GM19372 (cell line): ENCODE measurements at regions not wholly inside any gene's neighbourhood (a gene's known extent, or its start where the extent isn't known, plus 50 kb on each side); places are given as distances from the start of the nearest gene placed in this dataset.

Experiments
- ATAC-seq: cut with Tn5 transposase; IDR thresholded peaks from one replicate; pipeline ENCODE4 v1.9.1; 2021; ENCODE audit warnings: mild to moderate bottlenecking, low read depth, moderate library complexity; ENCODE audit not compliant: unreplicated experiment

GRCh38 chr11:128269466-128269865, 317.9 kb downstream of the ETS1 start:
- no peak for ATAC-seq

DNA sequence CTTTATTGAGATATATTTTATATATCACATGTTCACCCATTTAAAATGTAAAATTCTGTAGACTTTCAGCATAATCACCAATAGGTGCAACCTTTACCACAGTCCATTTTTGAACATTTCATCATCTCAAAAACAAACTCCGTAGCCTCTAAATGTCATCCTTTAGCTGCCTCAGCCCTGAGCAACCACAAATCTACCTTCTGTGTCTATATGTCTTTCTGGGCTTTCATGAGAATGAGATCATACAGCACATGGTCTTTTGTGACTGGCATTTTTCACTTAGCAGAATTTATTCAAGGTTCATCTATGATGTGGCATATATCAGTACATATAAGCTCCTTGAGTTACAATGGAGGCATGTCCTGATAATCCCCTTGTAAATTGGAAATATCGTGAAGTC, 320.5 kb downstream of the ETS1 start:
- no peak for ATAC-seq

- ATAC-seq = no peak
These were observed 324.7 kb downstream of the ETS1 start for GRCh38 chr11:128262463-128263345.

- peak; percentile 46 for ATAC-seq
These were observed 326.3 kb downstream of the ETS1 start for GRCh38 chr11:128261011-128261421.

DNA sequence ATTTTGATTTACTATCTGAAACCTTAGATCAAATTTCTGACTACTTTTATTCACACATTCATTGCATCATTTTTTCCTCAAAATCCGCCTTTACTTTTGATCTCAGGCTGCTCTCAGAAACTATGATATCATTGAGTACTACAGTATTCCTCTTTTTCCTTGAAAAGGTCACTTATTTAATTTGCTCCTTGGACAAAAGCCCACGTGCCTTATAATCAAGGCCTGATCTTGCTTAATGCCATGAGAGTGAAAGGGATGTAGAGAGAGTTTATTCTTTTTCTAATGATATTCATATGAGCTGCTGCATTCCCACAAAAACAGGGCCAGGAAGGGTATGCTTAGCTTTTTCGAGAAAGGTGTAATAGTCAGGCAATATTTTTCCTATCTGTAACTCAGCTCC, 327.0 kb downstream of the ETS1 start:
- ATAC-seq = no peak

- ATAC-seq = no peak
These were observed 327.5 kb downstream of the ETS1 start for GRCh38 chr11:128259816-128260215.

GRCh38 chr11:128254941-128255340, 332.4 kb downstream of the ETS1 start:
- no peak for ATAC-seq

DNA sequence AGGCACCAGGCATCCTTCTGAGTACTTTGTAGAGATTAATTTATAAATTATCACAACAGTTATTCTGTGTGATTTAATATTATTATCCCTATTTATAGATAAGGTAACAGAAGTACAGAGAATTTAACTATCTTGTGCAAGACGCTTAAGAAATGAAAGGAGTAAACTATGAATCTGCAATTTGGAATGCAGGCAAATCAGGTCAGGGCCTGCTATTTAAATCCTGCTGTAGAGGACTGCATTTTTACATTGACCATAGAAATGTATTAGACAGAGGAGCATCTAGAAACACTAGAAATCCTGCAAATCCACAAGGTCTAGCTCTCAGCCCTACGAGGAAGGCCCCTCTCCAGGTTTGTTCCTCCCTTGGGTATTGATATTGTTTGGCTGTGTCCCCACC, 336.2 kb downstream of the ETS1 start:
- no peak for ATAC-seq

DNA sequence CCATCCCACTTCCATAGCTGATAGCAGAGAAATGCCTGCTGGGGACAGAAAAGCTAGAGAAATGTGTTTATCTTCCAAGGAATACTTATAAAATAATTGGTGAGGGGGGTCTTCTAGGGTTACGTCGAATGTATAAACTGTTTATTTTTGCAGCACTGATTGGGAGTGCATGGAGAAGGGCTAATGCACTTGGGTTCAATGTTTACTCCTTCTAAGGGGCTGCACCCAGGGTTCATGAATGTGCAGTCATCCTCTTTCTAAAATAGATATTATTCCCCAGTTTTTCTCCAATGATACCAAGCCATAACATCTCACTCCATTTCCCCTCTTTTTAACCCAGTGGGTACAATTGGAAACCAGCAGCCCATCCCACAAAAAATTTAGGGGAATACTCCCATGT, 336.9 kb downstream of the ETS1 start:
- no peak for ATAC-seq

GRCh38 chr11:128246810-128247594, 340.4 kb downstream of the ETS1 start:
- no peak for ATAC-seq

DNA sequence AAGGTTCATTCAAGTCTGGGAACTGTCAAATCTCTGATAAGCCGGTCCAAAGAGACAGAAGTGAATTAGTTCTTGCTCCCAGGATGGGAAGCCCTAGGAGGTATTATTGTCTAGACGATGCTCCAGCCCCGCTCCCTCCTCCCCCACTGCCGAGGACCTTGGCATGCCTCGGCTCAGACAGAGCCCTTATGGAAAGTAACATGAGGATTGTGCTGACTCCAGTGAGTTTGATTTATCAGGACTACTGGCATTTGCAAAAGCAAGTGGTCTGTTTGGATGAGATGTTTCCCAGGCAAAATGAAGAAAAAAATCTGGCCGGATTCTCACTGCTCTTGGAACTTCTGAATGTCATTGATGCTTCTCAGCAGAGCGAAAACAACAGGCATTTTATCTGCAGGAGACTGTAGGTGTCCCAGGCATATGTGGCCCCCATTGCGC, 341.0 kb downstream of the ETS1 start:
- no peak for ATAC-seq

DNA sequence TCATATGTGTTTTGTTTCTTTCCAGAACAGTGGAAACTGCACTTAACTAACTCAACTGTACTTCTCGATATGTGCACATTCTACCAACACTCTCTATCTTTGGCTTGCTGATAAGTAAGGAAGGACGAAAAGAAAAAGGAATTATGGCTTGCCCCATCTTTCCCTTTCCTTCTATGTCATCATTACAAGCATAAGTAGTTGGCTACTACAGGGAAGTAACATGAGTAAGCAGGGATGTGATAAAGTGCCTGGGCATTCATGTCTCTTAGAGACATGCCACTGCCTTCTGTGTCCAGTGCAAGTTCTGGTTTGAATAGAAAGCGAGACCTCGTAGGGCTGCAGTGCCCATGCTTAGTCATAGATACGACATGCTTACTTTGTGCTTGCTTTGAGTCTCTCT, 342.5 kb downstream of the ETS1 start:
- ATAC-seq = no peak

DNA sequence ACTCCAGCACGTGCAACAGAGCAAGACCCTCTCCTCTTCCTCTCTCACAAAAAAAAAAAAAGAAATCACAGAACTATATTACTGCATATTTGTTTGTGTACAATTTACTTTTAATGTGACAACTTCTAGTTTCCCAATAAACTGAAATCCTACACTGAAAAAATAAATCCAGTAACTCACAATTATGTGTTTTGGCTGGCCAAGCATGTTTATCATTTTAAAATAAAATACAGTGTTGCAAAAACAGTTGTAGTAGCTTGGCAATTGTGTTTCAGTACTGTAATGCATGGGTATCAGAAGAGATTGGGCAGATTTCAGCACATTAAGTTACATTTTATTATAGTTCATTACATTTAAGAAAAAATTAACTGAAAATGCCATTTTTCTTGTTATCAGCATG, 344.9 kb downstream of the ETS1 start:
- ATAC-seq = no peak

DNA sequence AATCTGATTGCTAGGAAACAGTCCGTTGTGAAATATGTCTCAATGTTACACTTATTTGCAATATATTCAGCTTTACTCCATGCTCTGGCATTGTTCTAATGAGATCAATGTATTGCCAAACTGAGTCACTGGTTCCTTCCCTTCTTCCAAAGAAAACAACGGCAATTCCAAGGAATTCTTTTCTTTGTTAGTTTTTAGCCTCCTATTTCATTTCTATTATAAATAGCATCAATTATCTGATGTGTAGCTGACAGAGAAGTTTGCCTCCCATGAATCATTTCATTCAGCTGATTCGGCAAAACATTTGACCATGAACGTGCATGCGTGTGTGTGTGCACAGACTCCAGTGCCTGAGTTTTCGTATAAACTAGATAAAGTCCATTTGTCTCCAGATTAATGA, 346.8 kb downstream of the ETS1 start:
- no peak for ATAC-seq

- ATAC-seq = no peak
These were observed 348.1 kb downstream of the ETS1 start for GRCh38 chr11:128239306-128239705.

GRCh38 chr11:128238521-128239265, 348.7 kb downstream of the ETS1 start:
- no peak for ATAC-seq

DNA sequence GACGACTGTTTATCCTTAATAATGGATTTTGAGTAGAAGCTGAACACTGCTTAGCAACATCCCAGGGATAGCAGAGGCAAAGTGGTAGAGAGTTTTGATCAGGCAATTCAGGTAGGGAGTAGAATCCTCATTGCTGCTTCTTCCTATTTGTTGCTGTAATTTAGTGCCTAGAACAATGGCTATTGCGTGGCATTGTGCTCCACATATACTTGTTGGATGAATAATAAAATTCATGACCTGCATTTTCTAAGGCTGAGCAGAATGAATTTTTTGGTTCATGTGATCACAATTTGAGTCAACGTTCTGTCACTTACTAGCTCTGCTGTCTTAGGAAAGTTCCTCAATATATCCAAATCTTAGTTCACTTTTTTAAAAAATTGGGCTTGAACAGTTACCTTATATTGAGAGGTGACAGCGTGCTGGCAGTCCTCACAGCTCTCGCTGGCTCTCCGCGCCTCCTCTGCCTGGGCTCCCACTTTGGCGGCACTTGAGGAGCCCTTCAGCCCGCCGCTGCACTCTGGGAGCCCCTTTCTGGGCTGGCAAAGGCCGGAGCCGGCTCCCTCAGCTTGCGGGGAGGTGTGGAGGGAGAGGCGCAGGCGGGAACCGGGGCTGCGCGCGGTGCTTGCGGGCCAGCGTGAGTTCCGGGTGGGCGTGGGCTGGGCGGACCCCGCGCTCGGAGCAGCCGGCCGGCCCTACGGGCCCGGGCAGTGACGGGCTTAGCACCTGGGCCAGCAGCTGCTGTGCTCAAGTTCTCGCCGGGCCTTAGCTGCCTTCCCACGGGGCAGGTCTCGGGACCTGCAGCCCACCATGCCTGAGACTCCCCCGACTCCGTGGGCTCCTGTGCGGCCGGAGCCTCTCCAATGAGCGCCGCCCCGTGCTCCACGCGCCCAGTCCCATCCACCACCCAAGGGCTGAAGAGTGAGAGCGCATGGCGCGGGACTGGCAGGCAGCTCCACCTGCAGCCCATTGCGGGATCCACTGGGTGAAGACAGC, 350.6 kb downstream of the ETS1 start:
- no peak for ATAC-seq

DNA sequence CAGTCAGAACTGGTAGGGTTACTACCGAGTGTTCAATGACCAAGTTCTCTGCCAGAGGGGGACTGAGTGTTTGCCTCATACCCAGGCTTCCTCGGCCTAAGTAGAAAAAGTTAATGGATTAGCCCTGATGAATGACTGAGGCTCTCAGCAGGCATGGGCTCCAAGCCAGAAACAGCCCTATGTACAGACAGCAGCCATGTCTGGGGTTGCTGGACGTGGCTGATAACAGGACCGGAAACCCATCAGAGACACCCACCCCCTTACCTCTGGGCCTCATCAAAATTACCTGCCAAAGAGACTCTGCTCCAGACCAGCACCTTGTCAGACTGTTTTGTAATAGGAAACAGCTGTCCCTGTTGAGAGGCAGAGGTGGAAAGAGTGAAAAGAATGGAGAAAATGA, 351.4 kb downstream of the ETS1 start:
- no peak for ATAC-seq

GRCh38 chr11:128235426-128235825, 351.9 kb downstream of the ETS1 start:
- ATAC-seq = no peak

DNA sequence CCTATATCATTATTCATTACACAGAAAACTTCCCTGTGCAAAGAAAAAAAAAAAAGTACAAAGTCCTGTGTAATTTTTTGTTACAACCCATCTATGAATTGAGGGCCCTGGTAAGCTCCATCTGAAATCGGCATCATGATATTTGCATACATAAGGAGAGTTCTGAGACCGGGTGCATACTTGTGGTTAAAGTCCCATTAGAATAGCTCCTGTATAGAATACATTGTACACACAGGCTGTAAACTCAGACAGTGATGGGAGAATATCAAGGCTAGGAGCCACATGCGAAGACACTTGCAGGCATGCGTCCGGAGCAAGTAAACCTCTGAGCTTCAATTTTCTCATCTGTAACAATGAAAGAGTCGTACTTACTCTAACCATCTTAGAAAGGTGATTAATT, 353.2 kb downstream of the ETS1 start:
- no peak for ATAC-seq
